Endodermal cell (in vitro differentiated cells): ENCODE measurements at regions not wholly inside any gene's neighbourhood (a gene's known extent, or its start where the extent isn't known, plus 50 kb on each side); places are given as distances from the start of the nearest gene placed in this dataset.
A peak's percentile ranks its signal among the peaks of the same experiment; 100 is the strongest.

Experiments used
- DNase-seq: peaks from one replicate; pipeline ENCODE4 v3.0.0-alpha.2; 2017
- H3K27ac ChIP-seq: 2 replicates; pipeline ENCODE4 v1.5.1; 2013; ENCODE audit warnings: mild to moderate bottlenecking, low read depth, low read length, moderate library complexity
- H3K27me3 ChIP-seq: 2 replicates; pipeline ENCODE4 v1.6.1; 2013; ENCODE audit warnings: mild to moderate bottlenecking, low read length, moderate library complexity; ENCODE audit not compliant: insufficient read depth, control insufficient read depth, poor library complexity, severe bottlenecking
- H3K36me3 ChIP-seq: 2 replicates; pipeline ENCODE4 v1.7.0; 2013; ENCODE audit warnings: mild to moderate bottlenecking, low read length, moderate library complexity; ENCODE audit not compliant: control insufficient read depth, insufficient read depth
- H3K4me1 ChIP-seq: one replicate; pipeline ENCODE4 v1.7.0; 2013; ENCODE audit warnings: low read length; ENCODE audit not compliant: control insufficient read depth, insufficient read depth
- H3K4me3 ChIP-seq: 2 replicates; pipeline ENCODE4 v1.5.1; 2013; ENCODE audit warnings: mild to moderate bottlenecking, low read length, moderate library complexity
- H3K9ac ChIP-seq: 2 replicates; pipeline ENCODE4 v1.6.1; 2013; ENCODE audit warnings: mild to moderate bottlenecking, low read length, moderate library complexity; ENCODE audit not compliant: poor library complexity, severe bottlenecking; ENCODE audit errors: extremely low read depth
- H3K9me3 ChIP-seq: 2 replicates; pipeline ENCODE4 v1.6.1; 2013; ENCODE audit warnings: mild to moderate bottlenecking, low read length, moderate library complexity; ENCODE audit not compliant: control insufficient read depth
- H3K27ac Mint-ChIP-seq: 2 replicates; pipeline ENCODE4 v1.8.0; 2020; ENCODE audit warnings: mixed read lengths
- H3K27me3 Mint-ChIP-seq: 2 replicates; pipeline ENCODE4 v1.8.0; 2021; ENCODE audit warnings: mild to moderate bottlenecking, mixed read lengths; ENCODE audit not compliant: insufficient read depth
- H3K36me3 Mint-ChIP-seq: 2 replicates; pipeline ENCODE4 v1.8.0; 2020; ENCODE audit warnings: low read depth, mixed read lengths
- H3K4me1 Mint-ChIP-seq: 2 replicates; pipeline ENCODE4 v1.8.0; 2020; ENCODE audit warnings: mixed read lengths
- H3K4me3 Mint-ChIP-seq: 2 replicates; pipeline ENCODE4 v1.8.0; 2020; ENCODE audit warnings: mild to moderate bottlenecking, moderate library complexity, mixed read lengths
- H3K9me3 Mint-ChIP-seq: 2 replicates; pipeline ENCODE4 v1.8.0; 2020; ENCODE audit warnings: mild to moderate bottlenecking, mixed read lengths
- WGBS, 2 experiments: methylation state at CpG; one replicate each; pipeline versions ENCODE4 v1.1.5 to v1.1.7; 2013; ENCODE audit warnings: missing lambda C conversion rate in 2 of 2, mixed read lengths in 1 of 2; ENCODE audit not compliant: insufficient coverage in 1 of 2, insufficient read length in 1 of 2; 5-methylcytosine and 5-hydroxymethylcytosine counted together
- TF ChIP-seq, protein P1 (sequence below): fragments of 200-600 bp; sonication (generic); conservative IDR thresholded peaks from 2 replicates; pipeline ENCODE4 v1.5.0; 2021; ENCODE audit warnings: antibody characterized with exemption, mild to moderate bottlenecking

- Histone ChIP-seq H3K4me1 (no peaks in the 10 kb centered on the region), H3K4me3 (no peak overlapping the region), H3K9ac (no peak overlapping the region), H3K36me3 (no peaks in the 10 kb centered on the region), H3K27me3 (no peaks in the 10 kb centered on the region), H3K9me3 (no peaks in the 10 kb centered on the region), H3K27ac (no peak overlapping the region)
- H3K4me3 Mint-ChIP-seq = no peak overlapping the region
- TF ChIP-seq, protein P1, sequence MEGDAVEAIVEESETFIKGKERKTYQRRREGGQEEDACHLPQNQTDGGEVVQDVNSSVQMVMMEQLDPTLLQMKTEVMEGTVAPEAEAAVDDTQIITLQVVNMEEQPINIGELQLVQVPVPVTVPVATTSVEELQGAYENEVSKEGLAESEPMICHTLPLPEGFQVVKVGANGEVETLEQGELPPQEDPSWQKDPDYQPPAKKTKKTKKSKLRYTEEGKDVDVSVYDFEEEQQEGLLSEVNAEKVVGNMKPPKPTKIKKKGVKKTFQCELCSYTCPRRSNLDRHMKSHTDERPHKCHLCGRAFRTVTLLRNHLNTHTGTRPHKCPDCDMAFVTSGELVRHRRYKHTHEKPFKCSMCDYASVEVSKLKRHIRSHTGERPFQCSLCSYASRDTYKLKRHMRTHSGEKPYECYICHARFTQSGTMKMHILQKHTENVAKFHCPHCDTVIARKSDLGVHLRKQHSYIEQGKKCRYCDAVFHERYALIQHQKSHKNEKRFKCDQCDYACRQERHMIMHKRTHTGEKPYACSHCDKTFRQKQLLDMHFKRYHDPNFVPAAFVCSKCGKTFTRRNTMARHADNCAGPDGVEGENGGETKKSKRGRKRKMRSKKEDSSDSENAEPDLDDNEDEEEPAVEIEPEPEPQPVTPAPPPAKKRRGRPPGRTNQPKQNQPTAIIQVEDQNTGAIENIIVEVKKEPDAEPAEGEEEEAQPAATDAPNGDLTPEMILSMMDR = no peak
- H3K27me3 Mint-ChIP-seq = no peaks in the 10 kb centered on the region
- H3K36me3 Mint-ChIP-seq = no peaks in the 10 kb centered on the region
- H3K4me1 Mint-ChIP-seq = no peaks in the 10 kb centered on the region
- WGBS, 2 experiments = 84 to 90% methylated on average over 1 to 2 of the region's 2 CpGs
- no peak overlapping the region for H3K27ac Mint-ChIP-seq
- no peak for DNase-seq
- H3K9me3 Mint-ChIP-seq = no peaks in the 10 kb centered on the region
Observed at GRCh38 chr2:116922414-116922813, 892.1 kb upstream of the DDX18 start.

DNA sequence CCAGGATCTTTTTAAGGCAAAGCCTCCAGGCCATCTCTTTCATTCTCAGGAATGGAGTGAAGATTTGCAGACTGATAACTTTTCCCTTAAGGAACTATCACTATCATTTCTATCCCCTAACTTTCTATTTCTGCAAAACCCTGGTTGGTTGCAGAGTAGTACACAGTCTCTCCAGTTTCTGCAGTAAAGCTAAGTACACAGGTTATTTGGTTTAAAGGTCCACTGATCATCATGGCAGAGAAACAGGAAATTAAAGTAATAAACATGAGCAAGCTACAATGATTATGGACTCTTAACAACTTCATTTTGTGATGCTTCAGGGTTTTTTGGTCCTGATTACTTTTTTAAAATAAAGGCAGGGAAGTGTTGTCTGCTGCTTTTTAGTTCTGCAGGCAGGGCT lies 890.0 kb upstream of the DDX18 start:
- Histone ChIP-seq H3K4me1 (no peaks in the 10 kb centered on the region), H3K27me3 (no peaks in the 10 kb centered on the region), H3K9me3 (no peaks in the 10 kb centered on the region), H3K27ac (peak overlapping the region; percentile 55), H3K36me3 (no peaks in the 10 kb centered on the region), H3K9ac (no peak overlapping the region), H3K4me3 (no peak overlapping the region)
- Mint-ChIP-seq H3K36me3 (no peaks in the 10 kb centered on the region), H3K27me3 (no peaks in the 10 kb centered on the region), H3K9me3 (no peaks in the 10 kb centered on the region), H3K4me1 (no peaks in the 10 kb centered on the region), H3K27ac (no peak overlapping the region), H3K4me3 (no peak overlapping the region)
- no peak for DNase-seq
- TF ChIP-seq, protein P1 = no peak

DNA sequence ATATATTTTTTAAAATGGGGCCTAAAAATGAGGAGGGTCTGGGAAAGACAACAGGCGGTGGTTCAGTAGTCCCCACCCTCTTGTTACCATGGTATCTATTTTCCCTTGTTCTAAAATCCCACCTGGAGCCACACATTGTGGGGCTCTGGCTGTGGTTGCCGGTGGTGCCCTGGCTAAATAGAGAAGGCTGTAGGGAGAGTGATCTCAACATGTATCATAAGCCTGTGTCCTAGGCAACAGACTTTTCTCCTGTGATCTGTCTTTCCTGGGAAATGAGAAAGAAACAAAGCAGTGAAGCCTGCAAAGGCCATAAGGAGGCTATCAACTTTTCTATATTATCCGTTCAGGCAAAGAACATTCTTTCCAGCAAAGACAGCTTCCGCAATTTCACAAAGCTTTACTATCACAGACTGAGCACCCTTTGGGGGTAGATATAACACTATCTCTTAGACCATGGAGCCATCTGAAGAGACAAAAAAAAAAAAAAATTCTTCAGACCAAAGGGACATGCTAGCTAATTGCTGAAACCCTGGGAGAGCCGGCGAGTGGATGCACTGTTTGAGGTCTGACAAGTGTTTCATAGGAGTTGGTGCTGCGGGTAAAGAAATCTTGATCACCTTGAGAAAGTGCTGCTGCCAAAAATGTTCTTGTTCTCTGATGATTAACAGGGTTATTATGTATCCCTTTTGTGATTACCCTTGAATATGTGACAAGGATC lies 879.2 kb upstream of the DDX18 start:
- no peak for DNase-seq
- Histone ChIP-seq H3K36me3 (no peaks in the 10 kb centered on the region), H3K27me3 (no peaks in the 10 kb centered on the region), H3K27ac (peak overlapping the region; percentile 90), H3K9ac (no peak overlapping the region), H3K4me3 (no peak overlapping the region), H3K4me1 (no peaks in the 10 kb centered on the region), H3K9me3 (peaks cover 8% of the 10 kb centered on the region)
- TF ChIP-seq, protein P1 = no peak
- H3K4me1 Mint-ChIP-seq = no peaks in the 10 kb centered on the region
- no peak overlapping the region for H3K4me3 Mint-ChIP-seq
- no peaks in the 10 kb centered on the region for H3K36me3 Mint-ChIP-seq
- WGBS, 2 experiments = 80 to 92% methylated on average over 2 to 7 of the region's 7 CpGs
- no peak overlapping the region for H3K27ac Mint-ChIP-seq
- H3K27me3 Mint-ChIP-seq = no peaks in the 10 kb centered on the region
- H3K9me3 Mint-ChIP-seq = peaks cover 10% of the 10 kb centered on the region
